AG04449 (cell line): ENCODE measurements at regions not wholly inside any gene's neighbourhood (a gene's known extent, or its start where the extent isn't known, plus 50 kb on each side); places are given as distances from the start of the nearest gene placed in this dataset.

Source experiments
- CTCF ChIA-PET: fragments of 350-600 bp; formaldehyde crosslinking; extraction: SDS; loops from one replicate; lab custom pipeline; 2021; ENCODE audit warnings: antibody characterized with exemption; lab: Yijun Ruan, JAX
- POLR2A ChIA-PET: fragments of 400-600, 350-600 bp; formaldehyde crosslinking; extraction: SDS; loops from one replicate; lab custom pipeline; 2020; ENCODE audit warnings: antibody characterized with exemption, inconsistent platforms; lab: Yijun Ruan, JAX
- DNase-seq: peaks from one replicate; pipeline ENCODE4 v3.0.0-alpha.2; 2010; ENCODE audit warnings: low read depth, low spot score
- H3K4me3 ChIP-seq: 2 replicates; pipeline ENCODE4 v1.5.1; 2011; ENCODE audit warnings: low read depth, mild to moderate bottlenecking, control low read depth, low read length
- TF ChIP-seq, protein P1 (sequence below): IDR thresholded peaks from one replicate; pipeline ENCODE4 v1.5.1; 2011; ENCODE audit warnings: mild to moderate bottlenecking, moderate library complexity, low read length, control low read depth, inconsistent platforms; ENCODE audit not compliant: insufficient read depth; ENCODE audit errors: missing control alignments

DNA sequence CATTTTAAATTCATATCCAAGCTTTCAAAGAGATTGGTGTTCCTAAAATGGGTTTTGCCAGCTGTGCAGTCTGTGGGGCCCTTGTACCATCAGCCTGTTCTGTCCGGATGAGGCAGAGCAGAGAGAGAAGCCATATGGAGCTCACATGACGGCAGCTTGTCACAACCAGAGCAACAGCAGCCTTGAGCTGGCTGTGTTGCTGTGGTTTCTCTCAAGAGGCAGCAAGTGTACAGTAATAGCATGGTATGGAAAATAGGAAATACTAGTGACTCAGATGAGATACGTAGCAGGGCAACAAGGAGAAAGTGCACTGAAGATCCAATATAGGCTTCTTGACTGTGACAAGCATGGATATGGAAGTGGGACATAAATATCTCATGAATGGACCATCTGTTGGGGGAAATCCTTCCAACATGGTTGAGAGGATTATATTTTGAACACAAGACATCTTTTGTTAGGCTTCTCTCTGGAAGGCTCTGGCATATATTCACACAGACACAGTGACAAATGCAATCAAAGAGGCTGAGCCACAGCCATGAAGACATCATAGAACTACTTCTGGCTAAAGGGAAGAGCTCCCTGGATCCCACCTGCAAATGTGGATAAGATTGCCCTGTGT is 251.0 kb upstream of the TAC1 start:
- no peak overlapping the region for H3K4me3 ChIP-seq
- TF ChIP-seq, protein P1, sequence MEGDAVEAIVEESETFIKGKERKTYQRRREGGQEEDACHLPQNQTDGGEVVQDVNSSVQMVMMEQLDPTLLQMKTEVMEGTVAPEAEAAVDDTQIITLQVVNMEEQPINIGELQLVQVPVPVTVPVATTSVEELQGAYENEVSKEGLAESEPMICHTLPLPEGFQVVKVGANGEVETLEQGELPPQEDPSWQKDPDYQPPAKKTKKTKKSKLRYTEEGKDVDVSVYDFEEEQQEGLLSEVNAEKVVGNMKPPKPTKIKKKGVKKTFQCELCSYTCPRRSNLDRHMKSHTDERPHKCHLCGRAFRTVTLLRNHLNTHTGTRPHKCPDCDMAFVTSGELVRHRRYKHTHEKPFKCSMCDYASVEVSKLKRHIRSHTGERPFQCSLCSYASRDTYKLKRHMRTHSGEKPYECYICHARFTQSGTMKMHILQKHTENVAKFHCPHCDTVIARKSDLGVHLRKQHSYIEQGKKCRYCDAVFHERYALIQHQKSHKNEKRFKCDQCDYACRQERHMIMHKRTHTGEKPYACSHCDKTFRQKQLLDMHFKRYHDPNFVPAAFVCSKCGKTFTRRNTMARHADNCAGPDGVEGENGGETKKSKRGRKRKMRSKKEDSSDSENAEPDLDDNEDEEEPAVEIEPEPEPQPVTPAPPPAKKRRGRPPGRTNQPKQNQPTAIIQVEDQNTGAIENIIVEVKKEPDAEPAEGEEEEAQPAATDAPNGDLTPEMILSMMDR: no peak
- ChIA-PET CTCF (no interaction called here), POLR2A (no interaction called here)
- no peak for DNase-seq

DNA sequence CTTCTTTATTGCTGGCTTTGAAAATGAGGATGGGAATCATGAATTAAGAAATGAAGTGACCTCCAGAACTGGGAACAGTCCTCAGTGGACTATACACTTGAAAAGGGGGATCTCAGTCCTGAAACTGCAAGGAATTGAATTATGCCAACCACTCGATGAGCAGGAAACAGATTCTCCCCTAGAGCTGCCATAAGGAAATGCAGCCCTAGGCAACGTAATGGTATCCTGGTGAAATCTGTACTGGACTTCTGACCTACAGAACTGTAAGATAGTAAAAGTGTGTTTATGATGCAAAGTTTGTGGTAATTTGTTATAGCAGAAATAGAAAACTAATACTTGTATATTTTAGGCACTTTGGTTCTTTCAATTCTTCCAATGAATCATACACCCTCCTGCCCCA is 236.4 kb upstream of the TAC1 start:
- TF ChIP-seq, protein P1: no peak
- CTCF ChIA-PET: no interaction called here
- POLR2A ChIA-PET: no interaction called here
- H3K4me3 ChIP-seq: no peak overlapping the region
- DNase-seq: no peak

DNA sequence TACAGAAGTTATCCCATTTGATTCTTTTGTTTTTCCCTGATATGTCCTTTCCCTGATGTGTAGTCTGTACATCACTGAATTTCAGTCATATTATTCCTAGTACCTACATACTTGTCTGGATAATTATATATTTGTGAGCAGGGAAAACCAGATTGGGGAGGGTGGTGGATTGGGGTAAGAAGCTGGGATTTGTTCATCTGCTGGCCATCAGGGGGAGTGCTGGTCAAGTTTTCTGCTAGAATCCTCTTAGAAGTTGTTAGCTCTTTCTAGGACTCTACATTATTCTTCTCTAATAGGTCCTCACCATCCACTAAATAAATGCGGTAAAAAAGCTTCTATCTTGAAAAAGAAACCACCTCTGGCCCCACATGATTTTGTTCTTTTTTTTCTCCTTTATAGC is 232.7 kb upstream of the TAC1 start:
- CTCF ChIA-PET: no interaction called here
- no peak overlapping the region for H3K4me3 ChIP-seq
- TF ChIP-seq, protein P1: peak; percentile 2
- POLR2A ChIA-PET: no interaction called here
- DNase-seq: no peak

DNA sequence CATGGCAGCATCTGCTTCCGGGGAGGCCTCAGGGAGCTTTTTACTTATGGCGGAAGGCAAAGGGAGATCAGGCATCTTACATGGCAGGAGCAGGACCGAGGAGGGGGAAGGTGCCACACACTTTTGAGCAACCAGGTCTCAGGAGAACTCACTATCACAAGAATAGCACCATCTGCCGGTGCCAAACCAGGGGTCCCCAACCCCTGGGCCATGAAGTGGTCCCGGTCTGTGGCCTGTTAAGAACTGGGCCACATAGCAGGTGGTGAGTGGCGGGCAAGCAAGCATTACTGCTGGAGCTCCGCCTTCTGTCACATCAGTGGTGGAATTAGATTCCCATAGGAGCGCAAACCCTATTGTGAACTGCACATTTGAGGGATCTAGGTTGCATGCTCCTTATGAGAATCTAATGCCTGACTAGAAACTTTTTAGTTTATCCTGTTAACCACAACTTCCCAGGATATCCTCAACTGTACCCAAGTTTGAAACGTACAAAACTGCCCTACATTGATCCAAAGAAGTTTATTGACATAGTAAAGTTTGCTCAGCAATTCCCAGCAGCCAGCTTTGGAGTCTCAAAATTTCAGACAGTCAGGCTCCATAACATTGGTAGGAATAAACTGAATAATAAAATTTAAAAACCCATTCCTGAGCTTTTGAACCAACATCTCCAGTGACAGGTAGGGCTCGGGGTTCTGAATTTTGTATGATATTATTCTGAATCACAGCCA is 228.4 kb upstream of the TAC1 start:
- CTCF ChIA-PET: no interaction called here

DNA sequence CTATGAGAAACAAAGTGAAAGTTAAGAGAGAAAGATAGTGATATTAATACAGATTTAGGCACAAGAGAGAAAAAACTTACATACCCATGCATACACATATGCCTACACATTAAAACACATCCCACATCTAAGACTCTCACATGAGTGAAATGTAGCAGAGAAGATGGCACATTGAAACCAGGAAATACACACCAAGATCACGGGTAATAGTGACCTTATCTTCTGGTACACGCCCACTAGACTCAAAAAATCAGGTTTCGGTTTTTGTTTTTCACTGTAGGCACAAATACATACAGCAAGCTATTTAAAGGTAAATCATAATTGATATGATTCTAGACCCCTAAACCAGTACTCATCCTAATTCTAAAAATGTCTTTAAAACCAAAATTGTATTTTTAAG is 225.2 kb upstream of the TAC1 start:
- no peak for DNase-seq
- H3K4me3 ChIP-seq: no peak overlapping the region
- POLR2A ChIA-PET: no interaction called here
- TF ChIP-seq, protein P1: no peak
- CTCF ChIA-PET: no interaction called here

More for the DNA sequence above, 228.4 kb upstream of the TAC1 start:
- DNase-seq: no peak
- TF ChIP-seq, protein P1: no peak
- no peak overlapping the region for H3K4me3 ChIP-seq
- POLR2A ChIA-PET: no interaction called here

DNA sequence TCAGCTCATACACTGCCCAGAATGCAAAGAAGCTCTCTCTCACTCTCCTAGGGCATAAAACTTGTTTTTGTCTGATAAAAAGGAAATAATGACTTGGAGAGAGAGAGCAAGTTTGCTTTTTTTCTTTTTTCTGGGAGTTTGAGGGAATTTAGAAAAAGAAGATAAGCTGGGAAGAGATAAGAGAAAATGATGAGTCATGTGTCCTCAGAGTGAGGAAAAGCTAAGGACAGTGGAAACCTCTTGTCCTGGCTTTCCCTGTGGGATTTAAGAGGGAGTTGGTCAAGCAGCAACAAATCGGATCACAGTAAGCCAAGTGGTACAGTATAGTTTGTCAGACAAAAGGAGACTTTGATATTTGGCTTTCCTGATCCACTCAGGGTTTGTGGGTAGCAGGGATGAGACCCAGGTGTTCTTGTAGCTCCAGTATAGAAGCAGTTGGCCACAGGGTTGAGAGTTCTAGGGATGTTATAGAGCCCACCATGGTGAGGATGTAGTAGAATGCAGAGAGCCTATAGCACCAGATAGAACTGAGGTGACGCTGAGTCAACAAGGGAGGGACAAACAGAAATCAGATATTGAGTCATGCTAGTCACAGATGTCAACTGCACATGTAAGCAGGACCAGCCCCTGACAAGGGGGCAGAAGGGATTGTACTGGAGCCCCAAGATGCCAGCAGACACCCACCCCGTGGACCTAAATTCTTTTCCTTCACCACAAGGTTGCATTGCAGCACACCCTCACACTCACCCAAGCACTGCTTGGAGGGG is 219.3 kb upstream of the TAC1 start:
- ChIA-PET CTCF (no interaction called here), POLR2A (no interaction called here)
- no peak overlapping the region for H3K4me3 ChIP-seq

More for the DNA sequence above, 219.3 kb upstream of the TAC1 start:
- no peak for DNase-seq
- TF ChIP-seq, protein P1: no peak
